GM23338 (cell line): ENCODE measurements at regions not wholly inside any gene's neighbourhood (a gene's known extent, or its start where the extent isn't known, plus 50 kb on each side); places are given as distances from the start of the nearest gene placed in this dataset.

Experiments
- CREB1 ChIP-seq: fragments of 250-450 bp; sonication (Bioruptor Pico); IDR thresholded peaks from 2 replicates; pipeline ENCODE4 v1.5.0; 2020; ENCODE audit warnings: low read depth, mild to moderate bottlenecking, moderate library complexity
- EZH2 ChIP-seq: fragments of 200-600 bp; sonication (generic); IDR thresholded peaks from one replicate; pipeline ENCODE4 v1.8.0; 2017; ENCODE audit warnings: antibody characterized with exemption, mild to moderate bottlenecking, low read depth; ENCODE audit not compliant: unreplicated experiment
- EZH2phosphoT487 ChIP-seq: fragments of 200-600 bp; sonication (generic); IDR thresholded peaks from one replicate; pipeline ENCODE4 v1.8.1; 2018; ENCODE audit warnings: antibody characterized with exemption; ENCODE audit not compliant: unreplicated experiment
- JUNB ChIP-seq: IDR thresholded peaks from one replicate; pipeline ENCODE4 v1.6.1; 2016; ENCODE audit warnings: antibody characterized with exemption; ENCODE audit not compliant: unreplicated experiment
- NANOG ChIP-seq: IDR thresholded peaks from 2 replicates; pipeline ENCODE4 v1.6.1; 2016; ENCODE audit warnings: antibody characterized with exemption, borderline replicate concordance
- POLR2AphosphoS5 ChIP-seq: IDR thresholded peaks from 2 replicates; pipeline ENCODE4 v1.6.1; 2016; ENCODE audit warnings: antibody characterized with exemption, low read depth
- STAT1 ChIP-seq: IDR thresholded peaks from one replicate; pipeline ENCODE4 v1.6.1; 2016; ENCODE audit warnings: antibody characterized with exemption; ENCODE audit not compliant: unreplicated experiment
- ZNF114 ChIP-seq: fragments of 250-450 bp; sonication (Bioruptor Pico); IDR thresholded peaks from 2 replicates; pipeline ENCODE4 v1.5.0; 2020; ENCODE audit warnings: mild to moderate bottlenecking, moderate library complexity
- ZNF331 ChIP-seq: fragments of 250-450 bp; sonication (Bioruptor Pico); IDR thresholded peaks from 2 replicates; pipeline ENCODE4 v1.5.0; 2020; ENCODE audit warnings: low read depth, mild to moderate bottlenecking, moderate library complexity
- ZNF462 ChIP-seq: fragments of 250-450 bp; sonication (Bioruptor Pico); IDR thresholded peaks from 2 replicates; pipeline ENCODE4 v1.5.0; 2020; ENCODE audit warnings: mild to moderate bottlenecking, moderate library complexity
- TF ChIP-seq, protein P1 (sequence below), 2 experiments: fragments of 200-600 bp in 1 of 2; sonication (generic) in 1 of 2; conservative IDR thresholded peaks; 2 replicates each; pipeline versions ENCODE4 v1.5.1 to v1.6.1; 2016 to 2017; ENCODE audit warnings: antibody characterized with exemption in 2 of 2, low read depth in 2 of 2, mild to moderate bottlenecking in 2 of 2, moderate library complexity in 1 of 2
- TF ChIP-seq, protein P2 (sequence below): IDR thresholded peaks from one replicate; pipeline ENCODE4 v1.6.1; 2018; ENCODE audit warnings: antibody characterized with exemption; ENCODE audit not compliant: unreplicated experiment
- TF ChIP-seq, protein P3 (sequence below): IDR thresholded peaks from 2 replicates; pipeline ENCODE4 v1.6.1; 2016; ENCODE audit warnings: antibody characterized with exemption

DNA sequence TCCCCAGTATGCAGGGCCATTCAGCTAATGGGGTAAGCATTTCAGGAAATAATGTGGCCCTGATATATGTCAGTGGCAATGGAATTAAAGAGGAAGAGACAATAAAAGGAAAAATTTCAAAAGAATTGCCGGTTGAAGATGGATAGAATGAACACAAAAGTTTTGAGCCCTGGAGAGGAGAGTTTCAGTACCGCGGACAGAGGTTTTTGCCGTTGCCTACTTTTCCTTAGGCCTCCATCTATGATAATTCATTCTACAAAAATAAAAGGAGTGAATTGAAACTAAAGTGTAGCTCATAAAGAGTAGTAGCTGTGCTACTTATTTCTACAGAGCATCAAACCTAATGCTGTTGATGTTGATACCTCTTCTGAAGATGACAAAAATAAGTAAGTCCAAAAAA lies 140.7 kb downstream of the RNASET2 start:
- TF ChIP-seq, protein P1, sequence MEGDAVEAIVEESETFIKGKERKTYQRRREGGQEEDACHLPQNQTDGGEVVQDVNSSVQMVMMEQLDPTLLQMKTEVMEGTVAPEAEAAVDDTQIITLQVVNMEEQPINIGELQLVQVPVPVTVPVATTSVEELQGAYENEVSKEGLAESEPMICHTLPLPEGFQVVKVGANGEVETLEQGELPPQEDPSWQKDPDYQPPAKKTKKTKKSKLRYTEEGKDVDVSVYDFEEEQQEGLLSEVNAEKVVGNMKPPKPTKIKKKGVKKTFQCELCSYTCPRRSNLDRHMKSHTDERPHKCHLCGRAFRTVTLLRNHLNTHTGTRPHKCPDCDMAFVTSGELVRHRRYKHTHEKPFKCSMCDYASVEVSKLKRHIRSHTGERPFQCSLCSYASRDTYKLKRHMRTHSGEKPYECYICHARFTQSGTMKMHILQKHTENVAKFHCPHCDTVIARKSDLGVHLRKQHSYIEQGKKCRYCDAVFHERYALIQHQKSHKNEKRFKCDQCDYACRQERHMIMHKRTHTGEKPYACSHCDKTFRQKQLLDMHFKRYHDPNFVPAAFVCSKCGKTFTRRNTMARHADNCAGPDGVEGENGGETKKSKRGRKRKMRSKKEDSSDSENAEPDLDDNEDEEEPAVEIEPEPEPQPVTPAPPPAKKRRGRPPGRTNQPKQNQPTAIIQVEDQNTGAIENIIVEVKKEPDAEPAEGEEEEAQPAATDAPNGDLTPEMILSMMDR (conservative IDR thresholded peaks at IDR 0.05; ENCODE audit: low read depth in 2 of 2): no peak
- TF ChIP-seq NANOG (no peak), POLR2AphosphoS5 (no peak), EZH2phosphoT487 (no peak), EZH2 (no peak), CREB1 (CRISPR knock-in tag) (no peak), STAT1 (no peak), ZNF114 (CRISPR knock-in tag) (no peak), JUNB (no peak), ZNF462 (CRISPR knock-in tag) (no peak), ZNF331 (no peak)
- TF ChIP-seq, protein P2, sequence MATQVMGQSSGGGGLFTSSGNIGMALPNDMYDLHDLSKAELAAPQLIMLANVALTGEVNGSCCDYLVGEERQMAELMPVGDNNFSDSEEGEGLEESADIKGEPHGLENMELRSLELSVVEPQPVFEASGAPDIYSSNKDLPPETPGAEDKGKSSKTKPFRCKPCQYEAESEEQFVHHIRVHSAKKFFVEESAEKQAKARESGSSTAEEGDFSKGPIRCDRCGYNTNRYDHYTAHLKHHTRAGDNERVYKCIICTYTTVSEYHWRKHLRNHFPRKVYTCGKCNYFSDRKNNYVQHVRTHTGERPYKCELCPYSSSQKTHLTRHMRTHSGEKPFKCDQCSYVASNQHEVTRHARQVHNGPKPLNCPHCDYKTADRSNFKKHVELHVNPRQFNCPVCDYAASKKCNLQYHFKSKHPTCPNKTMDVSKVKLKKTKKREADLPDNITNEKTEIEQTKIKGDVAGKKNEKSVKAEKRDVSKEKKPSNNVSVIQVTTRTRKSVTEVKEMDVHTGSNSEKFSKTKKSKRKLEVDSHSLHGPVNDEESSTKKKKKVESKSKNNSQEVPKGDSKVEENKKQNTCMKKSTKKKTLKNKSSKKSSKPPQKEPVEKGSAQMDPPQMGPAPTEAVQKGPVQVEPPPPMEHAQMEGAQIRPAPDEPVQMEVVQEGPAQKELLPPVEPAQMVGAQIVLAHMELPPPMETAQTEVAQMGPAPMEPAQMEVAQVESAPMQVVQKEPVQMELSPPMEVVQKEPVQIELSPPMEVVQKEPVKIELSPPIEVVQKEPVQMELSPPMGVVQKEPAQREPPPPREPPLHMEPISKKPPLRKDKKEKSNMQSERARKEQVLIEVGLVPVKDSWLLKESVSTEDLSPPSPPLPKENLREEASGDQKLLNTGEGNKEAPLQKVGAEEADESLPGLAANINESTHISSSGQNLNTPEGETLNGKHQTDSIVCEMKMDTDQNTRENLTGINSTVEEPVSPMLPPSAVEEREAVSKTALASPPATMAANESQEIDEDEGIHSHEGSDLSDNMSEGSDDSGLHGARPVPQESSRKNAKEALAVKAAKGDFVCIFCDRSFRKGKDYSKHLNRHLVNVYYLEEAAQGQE: peak; percentile 78
- TF ChIP-seq, protein P3, sequence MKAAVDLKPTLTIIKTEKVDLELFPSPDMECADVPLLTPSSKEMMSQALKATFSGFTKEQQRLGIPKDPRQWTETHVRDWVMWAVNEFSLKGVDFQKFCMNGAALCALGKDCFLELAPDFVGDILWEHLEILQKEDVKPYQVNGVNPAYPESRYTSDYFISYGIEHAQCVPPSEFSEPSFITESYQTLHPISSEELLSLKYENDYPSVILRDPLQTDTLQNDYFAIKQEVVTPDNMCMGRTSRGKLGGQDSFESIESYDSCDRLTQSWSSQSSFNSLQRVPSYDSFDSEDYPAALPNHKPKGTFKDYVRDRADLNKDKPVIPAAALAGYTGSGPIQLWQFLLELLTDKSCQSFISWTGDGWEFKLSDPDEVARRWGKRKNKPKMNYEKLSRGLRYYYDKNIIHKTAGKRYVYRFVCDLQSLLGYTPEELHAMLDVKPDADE: no peak
